HEK293T (cell line): ENCODE measurements at regions not wholly inside any gene's neighbourhood (a gene's known extent, or its start where the extent isn't known, plus 50 kb on each side); places are given as distances from the start of the nearest gene placed in this dataset.

ENCODE experiments used
- CTCF ChIA-PET: fragments of 350-600 bp; formaldehyde crosslinking; extraction: SDS; loops from one replicate; lab custom pipeline; 2021; ENCODE audit warnings: antibody characterized with exemption, inconsistent platforms; lab: Yijun Ruan, JAX
- POLR2A ChIA-PET: fragments of 350-600 bp; formaldehyde crosslinking; extraction: SDS; loops from one replicate; lab custom pipeline; 2020; ENCODE audit warnings: antibody characterized with exemption, inconsistent platforms; lab: Yijun Ruan, JAX
- DNase-seq: peaks from one replicate; pipeline ENCODE4 v3.0.0; 2012; ENCODE audit warnings: mixed read lengths; ENCODE audit errors: extremely low spot score
- ARNT ChIP-seq: fragments of 450-650 bp; IDR thresholded peaks from 2 replicates; pipeline ENCODE4 v1.6.1; 2017; ENCODE audit warnings: mild to moderate bottlenecking
- BHLHE40 ChIP-seq: fragments of 450-650 bp; IDR thresholded peaks from 2 replicates; pipeline ENCODE4 v1.6.1; 2016; ENCODE audit warnings: mild to moderate bottlenecking, moderate library complexity, borderline replicate concordance
- CTBP1 ChIP-seq: fragments of 450-650 bp; IDR thresholded peaks from 2 replicates; pipeline ENCODE4 v1.6.1; 2016; ENCODE audit warnings: borderline replicate concordance
- ELF4 ChIP-seq: fragments of 450-650 bp; IDR thresholded peaks from 2 replicates; pipeline ENCODE4 v1.6.1; 2017; ENCODE audit warnings: antibody characterized with exemption
- FOXA1 ChIP-seq: fragments of 450-650 bp; IDR thresholded peaks from 2 replicates; pipeline ENCODE4 v1.6.1; 2016; ENCODE audit warnings: mild to moderate bottlenecking
- FOXK2 ChIP-seq: fragments of 450-650 bp; IDR thresholded peaks from 2 replicates; pipeline ENCODE4 v1.6.1; 2016; ENCODE audit warnings: mild to moderate bottlenecking
- FOXM1 ChIP-seq: fragments of 450-650 bp; IDR thresholded peaks from 2 replicates; pipeline ENCODE4 v1.6.1; 2017; ENCODE audit warnings: mild to moderate bottlenecking, borderline replicate concordance
- HDGF ChIP-seq: fragments of 450-650 bp; IDR thresholded peaks from 2 replicates; pipeline ENCODE4 v1.6.1; 2017; ENCODE audit warnings: antibody characterized with exemption, borderline replicate concordance
- L3MBTL2 ChIP-seq: fragments of 450-650 bp; conservative IDR thresholded peaks from 2 replicates; pipeline ENCODE4 v1.6.1; 2016; ENCODE audit warnings: mild to moderate bottlenecking
- LEF1 ChIP-seq: fragments of 450-650 bp; IDR thresholded peaks from 2 replicates; pipeline ENCODE4 v1.6.1; 2017; ENCODE audit warnings: mild to moderate bottlenecking, borderline replicate concordance
- NFRKB ChIP-seq: fragments of 450-650 bp; IDR thresholded peaks from 2 replicates; pipeline ENCODE4 v1.6.1; 2016; ENCODE audit warnings: mild to moderate bottlenecking, moderate library complexity
- SP1 ChIP-seq: fragments of 450-650 bp; IDR thresholded peaks from 2 replicates; pipeline ENCODE4 v1.6.1; 2017
- SUZ12 ChIP-seq: fragments of 450-650 bp; IDR thresholded peaks from 2 replicates; pipeline ENCODE4 v1.6.1; 2016; ENCODE audit warnings: mild to moderate bottlenecking
- TARDBP ChIP-seq: fragments of 450-650 bp; IDR thresholded peaks from 2 replicates; pipeline ENCODE4 v1.6.1; 2016
- ZNF384 ChIP-seq: fragments of 450-650 bp; IDR thresholded peaks from 2 replicates; pipeline ENCODE4 v1.6.1; 2016
- TF ChIP-seq, protein P1 (sequence below): fragments of 450-650 bp; IDR thresholded peaks from 2 replicates; pipeline ENCODE4 v1.6.1; 2016

DNA sequence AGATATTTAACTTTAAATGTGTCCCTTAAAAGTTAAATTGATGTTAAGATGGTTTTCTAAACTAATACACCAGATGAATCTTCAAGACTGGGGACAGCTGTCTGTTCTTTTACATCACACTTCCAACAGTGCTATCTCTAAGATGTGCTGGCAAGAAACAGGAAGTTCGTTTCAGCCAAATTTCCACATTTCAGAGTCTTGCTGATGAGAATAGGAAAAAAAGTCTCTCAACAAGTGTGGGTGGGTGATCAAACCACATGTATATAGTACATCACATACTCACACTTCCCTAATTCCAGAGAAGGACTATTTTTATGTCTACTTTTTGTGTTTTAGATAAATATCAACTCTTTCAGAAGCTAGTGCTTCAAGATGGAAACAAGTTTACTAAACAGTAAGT is 1712.8 kb upstream of the TMEFF2 start:
- no peak for DNase-seq
- ChIA-PET POLR2A (no interaction called here), CTCF (no interaction called here)
- TF ChIP-seq FOXM1 (no peak), TARDBP (no peak), L3MBTL2 (no peak), FOXA1 (no peak), LEF1 (no peak), ARNT (no peak), ZNF384 (no peak), HDGF (no peak), FOXK2 (no peak), BHLHE40 (no peak), CTBP1 (no peak), NFRKB (no peak), ELF4 (no peak), SP1 (no peak), SUZ12 (no peak)
- TF ChIP-seq, protein P1, sequence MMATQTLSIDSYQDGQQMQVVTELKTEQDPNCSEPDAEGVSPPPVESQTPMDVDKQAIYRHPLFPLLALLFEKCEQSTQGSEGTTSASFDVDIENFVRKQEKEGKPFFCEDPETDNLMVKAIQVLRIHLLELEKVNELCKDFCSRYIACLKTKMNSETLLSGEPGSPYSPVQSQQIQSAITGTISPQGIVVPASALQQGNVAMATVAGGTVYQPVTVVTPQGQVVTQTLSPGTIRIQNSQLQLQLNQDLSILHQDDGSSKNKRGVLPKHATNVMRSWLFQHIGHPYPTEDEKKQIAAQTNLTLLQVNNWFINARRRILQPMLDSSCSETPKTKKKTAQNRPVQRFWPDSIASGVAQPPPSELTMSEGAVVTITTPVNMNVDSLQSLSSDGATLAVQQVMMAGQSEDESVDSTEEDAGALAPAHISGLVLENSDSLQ = no peak

DNA sequence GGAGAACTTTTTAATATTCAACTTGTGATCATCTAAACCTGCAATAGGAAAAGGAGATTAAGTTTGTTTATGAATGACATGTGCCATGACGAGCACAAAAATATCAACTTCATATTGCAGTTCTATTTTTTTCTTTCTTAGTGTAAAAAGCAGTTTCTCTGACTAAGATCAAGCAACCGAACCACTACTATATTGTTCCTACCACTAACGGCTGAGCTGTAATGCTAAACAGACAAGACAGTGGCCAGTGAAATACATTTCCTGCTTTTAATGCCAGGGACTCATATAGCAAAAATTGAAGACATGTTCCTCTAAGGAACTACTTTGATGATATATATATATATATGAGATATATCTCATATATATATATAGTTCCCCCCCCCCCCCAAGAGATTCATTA is 1705.6 kb upstream of the TMEFF2 start:
- ChIA-PET POLR2A (no interaction called here), CTCF (no interaction called here)
- TF ChIP-seq ELF4 (no peak), CTBP1 (no peak), FOXK2 (no peak), L3MBTL2 (no peak), ARNT (no peak), NFRKB (no peak), TARDBP (no peak), LEF1 (no peak), SP1 (no peak), ZNF384 (no peak), FOXA1 (no peak), SUZ12 (no peak), FOXM1 (no peak), BHLHE40 (no peak), HDGF (no peak)
- TF ChIP-seq, protein P1 = no peak
- no peak for DNase-seq

DNA sequence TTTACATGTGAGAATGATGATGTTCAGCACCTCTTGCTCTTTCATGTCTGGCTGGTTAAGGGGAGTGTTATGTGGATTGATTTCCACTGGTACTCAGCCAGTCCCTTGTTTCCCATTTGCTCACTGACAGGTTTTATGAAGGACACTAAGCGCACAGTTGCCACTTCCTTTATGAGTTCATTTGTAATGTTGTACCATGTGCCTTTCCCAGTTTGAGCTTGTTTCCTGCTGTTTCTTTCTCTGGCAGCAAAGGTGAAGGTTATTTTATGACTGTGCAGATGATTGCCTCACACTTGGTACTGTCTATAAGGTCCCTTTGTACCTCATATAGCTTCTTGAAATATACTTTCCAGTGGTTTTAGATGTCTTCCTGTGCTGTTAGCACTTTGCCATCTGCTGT is 1700.5 kb upstream of the TMEFF2 start:
- ChIA-PET POLR2A (no interaction called here), CTCF (no interaction called here)
- TF ChIP-seq SP1 = no peak
- no peak for TF ChIP-seq ARNT
- no peak for TF ChIP-seq NFRKB
- no peak for TF ChIP-seq CTBP1
- TF ChIP-seq TARDBP = no peak
- TF ChIP-seq HDGF = no peak
- TF ChIP-seq L3MBTL2 = no peak
- TF ChIP-seq BHLHE40 = no peak
- TF ChIP-seq ZNF384 = no peak
- TF ChIP-seq FOXA1 = no peak
- no peak for TF ChIP-seq LEF1
- TF ChIP-seq FOXM1 = no peak
- TF ChIP-seq, protein P1 = no peak
- no peak for TF ChIP-seq FOXK2
- TF ChIP-seq SUZ12 = no peak
- no peak for TF ChIP-seq ELF4
- DNase-seq = no peak

DNA sequence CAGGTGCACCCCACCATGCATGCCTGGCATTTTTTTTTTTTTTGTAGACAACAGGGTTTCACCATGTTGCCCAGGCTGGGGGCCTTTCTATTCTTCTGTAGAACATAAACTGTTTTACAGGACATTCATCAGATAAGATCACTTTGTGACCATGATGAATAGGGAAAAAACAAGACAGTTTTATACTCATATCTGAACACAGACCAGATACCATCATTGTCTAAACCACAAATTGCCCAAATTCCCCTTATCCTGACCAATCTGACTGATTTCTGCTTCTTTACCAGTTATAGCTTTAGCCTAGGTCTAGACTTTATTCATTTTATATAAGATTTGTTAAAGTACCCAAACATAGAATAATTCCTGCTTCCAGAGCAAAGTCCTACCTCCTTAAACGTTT is 1699.3 kb upstream of the TMEFF2 start:
- CTCF ChIA-PET = no interaction called here
- no peak for DNase-seq
- TF ChIP-seq FOXK2 (no peak), FOXM1 (no peak), TARDBP (no peak), L3MBTL2 (no peak), SUZ12 (no peak), ZNF384 (no peak), FOXA1 (no peak), SP1 (no peak), LEF1 (no peak), NFRKB (no peak), ARNT (no peak), HDGF (no peak), BHLHE40 (no peak), ELF4 (no peak)
- TF ChIP-seq, protein P1 = no peak
- POLR2A ChIA-PET = no interaction called here

DNA sequence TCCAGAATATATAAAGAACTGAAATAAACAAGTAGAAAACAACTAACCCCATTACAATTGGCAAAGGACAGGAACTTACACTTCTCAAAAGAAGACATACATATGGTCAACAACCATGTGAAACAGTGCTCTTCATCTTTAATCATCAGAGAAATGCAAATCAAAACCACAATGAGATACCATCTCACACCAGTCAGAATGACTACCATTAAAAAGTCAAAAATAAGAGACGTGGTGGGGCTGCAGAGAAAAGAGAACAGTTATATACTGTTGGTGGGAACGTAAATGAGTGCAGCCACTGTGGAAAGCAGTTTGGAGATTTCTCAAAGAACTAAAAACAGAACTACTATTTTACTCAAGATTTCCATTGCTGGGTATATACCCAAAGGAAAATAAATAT is 1696.3 kb upstream of the TMEFF2 start:
- CTCF ChIA-PET = no interaction called here
- POLR2A ChIA-PET = no interaction called here
- no peak for DNase-seq
- no peak for TF ChIP-seq ZNF384
- no peak for TF ChIP-seq HDGF
- no peak for TF ChIP-seq FOXA1
- no peak for TF ChIP-seq FOXK2
- no peak for TF ChIP-seq LEF1
- TF ChIP-seq ARNT = no peak
- no peak for TF ChIP-seq L3MBTL2
- TF ChIP-seq NFRKB = no peak

DNA sequence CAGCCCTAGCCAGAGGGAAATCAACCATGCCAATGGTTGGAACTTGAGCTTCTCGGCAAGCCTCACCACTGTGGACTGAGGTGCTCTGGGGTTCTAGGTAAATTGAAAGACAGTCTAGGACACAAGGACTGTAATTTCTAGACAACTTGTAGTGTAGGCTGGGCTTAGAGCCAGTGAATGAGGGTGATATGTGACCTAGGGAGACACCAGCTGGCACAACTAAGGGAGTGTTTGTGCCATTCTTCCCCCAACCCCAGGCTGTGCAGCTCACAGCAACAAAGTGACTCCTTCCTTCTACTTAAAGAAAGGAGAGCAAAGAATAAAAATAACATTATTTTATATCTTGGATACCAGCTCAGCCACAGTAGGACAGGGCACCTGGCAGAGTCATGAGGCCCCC is 1690.7 kb upstream of the TMEFF2 start:
- ChIA-PET CTCF (no interaction called here), POLR2A (no interaction called here)
- DNase-seq = no peak
- no peak for TF ChIP-seq FOXM1
- no peak for TF ChIP-seq HDGF
- TF ChIP-seq BHLHE40 = no peak
- TF ChIP-seq SUZ12 = no peak
- no peak for TF ChIP-seq ARNT
- TF ChIP-seq L3MBTL2 = no peak
- TF ChIP-seq NFRKB = no peak
- TF ChIP-seq, protein P1 = no peak
- no peak for TF ChIP-seq CTBP1
- no peak for TF ChIP-seq ELF4
- TF ChIP-seq ZNF384 = no peak
- no peak for TF ChIP-seq LEF1
- TF ChIP-seq SP1 = no peak
- TF ChIP-seq FOXA1 = no peak
